GM12878 (cell line): ENCODE measurements at regions not wholly inside any gene's neighbourhood (a gene's known extent, or its start where the extent isn't known, plus 50 kb on each side); places are given as distances from the start of the nearest gene placed in this dataset.

Experiments used
- ATAC-seq: fragments of 200-7000 bp; cut with Tn5 transposase; 3 replicates; pipeline ENCODE4 v1.9.1; 2020; ENCODE audit warnings: mild to moderate bottlenecking, moderate library complexity
- BruUV-seq: library from RNA; stranded (reverse); fragments of 400-500 nt; replicated peaks from 2 replicates; lab custom pipeline; 2021; lab: Mats Ljungman, UMichigan
- CTCF ChIA-PET: fragments of 300-600 bp; sonication (Branson Sonifier 250); formaldehyde crosslinking; extraction: SDS; loops from one replicate; lab custom pipeline; 2021; ENCODE audit warnings: inconsistent platforms; lab: Yijun Ruan, JAX
- POLR2A ChIA-PET: fragments of 350-600 bp; formaldehyde crosslinking; extraction: SDS; loops from one replicate; lab custom pipeline; 2021; ENCODE audit warnings: inconsistent platforms; lab: Charles Lee
- RAD21 ChIA-PET: fragments of 300-600 bp; sonication (Branson Sonifier 250); formaldehyde crosslinking; loops from one replicate; lab custom pipeline; 2023; ENCODE audit warnings: antibody characterized with exemption; ENCODE audit not compliant: unreplicated experiment; lab: Charles Lee
- SMC1A ChIA-PET: fragments of 300-600 bp; sonication (Branson Sonifier 250); formaldehyde crosslinking; loops from one replicate; lab custom pipeline; 2023; ENCODE audit not compliant: unreplicated experiment, uncharacterized antibody; lab: Charles Lee
- DNase-seq: peaks from one replicate; pipeline ENCODE4 v3.0.0-alpha.2; 2011; ENCODE audit warnings: low read depth, low spot score
- FAIRE-seq: peaks from 3 replicates; lab custom pipeline; 2011; peaks lifted over from hg19 to GRCh38; lab: Jason Lieb, UNC
- H2AFZ ChIP-seq: 2 replicates; pipeline ENCODE4 v1.6.0; 2011; ENCODE audit warnings: low read depth, low read length, control low read depth; ENCODE audit not compliant: control insufficient read depth
- H3K27ac ChIP-seq: 2 replicates; pipeline ENCODE4 v1.5.1; 2011; ENCODE audit warnings: control low read depth; ENCODE audit not compliant: control insufficient read depth, insufficient read depth
- H3K27me3 ChIP-seq, 2 experiments: replicated peaks in 1 of 2; 2 replicates each; pipeline versions ENCODE4 v1.6.0 to v1.6.1; 2011; ENCODE audit warnings: low read length in 1 of 2; ENCODE audit not compliant: control insufficient read depth in 2 of 2, insufficient read depth in 2 of 2
- H3K36me3 ChIP-seq, 2 experiments: 2 replicates each; pipeline ENCODE4 v1.5.1; 2011; ENCODE audit warnings: low read length in 1 of 2; ENCODE audit not compliant: control insufficient read depth in 2 of 2, insufficient read depth in 2 of 2
- H3K4me1 ChIP-seq: 2 replicates; pipeline ENCODE4 v1.6.1; 2011; ENCODE audit warnings: mild to moderate bottlenecking, low read length, moderate library complexity, mixed read lengths; ENCODE audit not compliant: control insufficient read depth, insufficient read depth
- H3K4me2 ChIP-seq: 2 replicates; pipeline ENCODE4 v1.6.0; 2011; ENCODE audit warnings: control low read depth; ENCODE audit not compliant: control insufficient read depth, insufficient read depth
- H3K4me3 ChIP-seq: fragments of 200-600 bp; sonication (generic); 2 replicates; pipeline ENCODE4 v1.5.1; 2016
- H3K79me2 ChIP-seq: 2 replicates; pipeline ENCODE4 v1.6.0; 2011; ENCODE audit warnings: low read length; ENCODE audit not compliant: control insufficient read depth, insufficient read depth
- H3K9ac ChIP-seq: 2 replicates; pipeline ENCODE4 v1.8.0; 2011; ENCODE audit warnings: low read length, control low read depth, mixed read lengths; ENCODE audit not compliant: control insufficient read depth, insufficient read depth
- H3K9me3 ChIP-seq: replicated peaks from 3 replicates; pipeline ENCODE4 v1.5.1; 2011; ENCODE audit warnings: mild to moderate bottlenecking, low read length; ENCODE audit not compliant: control insufficient read depth, insufficient read depth
- H4K20me1 ChIP-seq: 2 replicates; pipeline ENCODE4 v1.6.0; 2011; ENCODE audit not compliant: control insufficient read depth, insufficient read depth
- CBX3 ChIP-seq: fragments of 200-600 bp; sonication (generic); IDR thresholded peaks from 2 replicates; pipeline ENCODE4 v1.6.1; 2016; ENCODE audit warnings: low read depth, borderline replicate concordance
- CEBPB ChIP-seq, 2 experiments: fragments of 150-350 bp in 1 of 2; IDR thresholded peaks; 2 replicates each; pipeline ENCODE4 v1.6.1; 2012 to 2014; ENCODE audit warnings: low read depth in 2 of 2, low read length in 2 of 2, borderline replicate concordance in 1 of 2, inconsistent platforms in 1 of 2
- CEBPZ ChIP-seq: fragments of 150-350 bp; IDR thresholded peaks from 2 replicates; pipeline ENCODE4 v1.6.1; 2016; ENCODE audit warnings: low read depth, low read length
- CHD2 ChIP-seq: IDR thresholded peaks from 2 replicates; pipeline ENCODE4 v1.6.1; 2011; ENCODE audit warnings: low read depth, low read length, improper control_type of control experiment, borderline replicate concordance
- FOS ChIP-seq: IDR thresholded peaks from 3 replicates; pipeline ENCODE4 v1.6.1; 2011; ENCODE audit warnings: borderline replicate concordance; ENCODE audit not compliant: insufficient read length; ENCODE audit errors: extremely low read depth
- IRF4 ChIP-seq: IDR thresholded peaks from 2 replicates; pipeline ENCODE4 v1.6.1; 2011; ENCODE audit warnings: low read depth, low read length
- KLF5 ChIP-seq: fragments of 450-650 bp; IDR thresholded peaks from 2 replicates; pipeline ENCODE4 v1.6.1; 2014; ENCODE audit warnings: mild to moderate bottlenecking; ENCODE audit not compliant: partially characterized antibody
- PAX8 ChIP-seq: fragments of 450-650 bp; IDR thresholded peaks from 2 replicates; pipeline ENCODE4 v1.6.1; 2017; ENCODE audit warnings: mild to moderate bottlenecking, moderate library complexity
- RAD21 ChIP-seq: IDR thresholded peaks from 2 replicates; pipeline ENCODE4 v1.6.1; 2011; ENCODE audit warnings: mild to moderate bottlenecking, low read depth, low read length, moderate library complexity; ENCODE audit not compliant: insufficient read depth
- SIX5 ChIP-seq: IDR thresholded peaks from 2 replicates; pipeline ENCODE4 v1.6.1; 2011; ENCODE audit warnings: mild to moderate bottlenecking, low read depth, low read length, moderate library complexity; ENCODE audit not compliant: severe bottlenecking
- SKIL ChIP-seq: fragments of 450-650 bp; IDR thresholded peaks from 2 replicates; pipeline ENCODE4 v1.6.1; 2017; ENCODE audit warnings: mild to moderate bottlenecking, low read depth, inconsistent platforms; ENCODE audit not compliant: poor library complexity, severe bottlenecking
- SMC3 ChIP-seq: IDR thresholded peaks from 2 replicates; pipeline ENCODE4 v1.6.1; 2011; ENCODE audit warnings: low read length, improper control_type of control experiment, borderline replicate concordance
- STAT1 ChIP-seq: fragments of 450-650 bp; conservative IDR thresholded peaks from 2 replicates; pipeline ENCODE4 v1.6.1; 2014; ENCODE audit warnings: antibody characterized with exemption, mild to moderate bottlenecking
- TCF12 ChIP-seq: IDR thresholded peaks from 2 replicates; pipeline ENCODE4 v1.6.1; 2011; ENCODE audit warnings: low read depth, mild to moderate bottlenecking, low read length
- ZNF217 ChIP-seq: fragments of 450-650 bp; IDR thresholded peaks from 2 replicates; pipeline ENCODE4 v1.6.1; 2017; ENCODE audit warnings: antibody characterized with exemption, mild to moderate bottlenecking
- ZNF274 ChIP-seq: IDR thresholded peaks from one replicate; pipeline ENCODE4 v1.8.0; 2011; ENCODE audit not compliant: insufficient read length, insufficient read depth
- ZNF384 ChIP-seq: IDR thresholded peaks from 2 replicates; pipeline ENCODE4 v1.6.1; 2012; ENCODE audit warnings: low read depth, mild to moderate bottlenecking, low read length, improper control_type of control experiment, borderline replicate concordance
- WGBS: methylation state at CpG from one replicate; pipeline ENCODE4 v1.1.6; 2016; ENCODE audit warnings: low lambda C conversion rate; ENCODE audit not compliant: insufficient replicate concordance, insufficient coverage; ENCODE audit errors: missing lambda C conversion rate; 5-methylcytosine and 5-hydroxymethylcytosine counted together
- in situ Hi-C: fragments of 300-500 bp; cut with MboI; formaldehyde crosslinking; loops from 9 replicates; pipeline ENCODE4 v1.14.3; 2018; ENCODE audit warnings: mixed read lengths
- intact Hi-C: fragments of 100-400 bp; cut with micrococcal nuclease; formaldehyde crosslinking; loops from one replicate; pipeline ENCODE4 v1.14.2; 2022; ENCODE audit not compliant: unreplicated experiment

GRCh38 chr9:108209132-108209685 lies 646.6 kb downstream of the ACTL7B start:
- no peak for TF ChIP-seq SMC3
- no peak for TF ChIP-seq CHD2
- no peak for TF ChIP-seq ZNF217
- TF ChIP-seq SKIL: no peak
- TF ChIP-seq SIX5: no peak
- TF ChIP-seq CBX3: no peak
- no peak for TF ChIP-seq ZNF274
- no peak for TF ChIP-seq STAT1
- TF ChIP-seq PAX8: no peak
- TF ChIP-seq ZNF384: no peak
- no peak for TF ChIP-seq TCF12
- no peak for TF ChIP-seq CEBPB (IDR thresholded peaks at IDR 0.05; ENCODE audit: borderline replicate concordance in 1 of 2, low read depth in 2 of 2, low read length in 2 of 2)
- TF ChIP-seq IRF4: no peak
- no peak for TF ChIP-seq CEBPZ
- no peak for TF ChIP-seq KLF5
- TF ChIP-seq RAD21: no peak
- no peak for TF ChIP-seq FOS
- FAIRE-seq: no peak
- WGBS: 23% methylated on average over 5 of the region's 5 CpGs

More at GRCh38 chr9:108209132-108209685, 646.6 kb downstream of the ACTL7B start:
- H3K27me3 ChIP-seq: no peaks in the 10 kb centered on the region
- BruUV-seq: no TSS peak
- no peak overlapping the region for H3K4me3 ChIP-seq
- intact Hi-C loops: no loop called here
- POLR2A ChIA-PET: no interaction called here
- CTCF ChIA-PET: no interaction called here
- SMC1A ChIA-PET: no interaction called here
- no peak overlapping the region for H3K9ac ChIP-seq
- H3K36me3 ChIP-seq: no peaks in the 10 kb centered on the region
- no peaks in the 10 kb centered on the region for H3K9me3 ChIP-seq
- no peak overlapping the region for H2AFZ ChIP-seq
- RAD21 ChIA-PET: no interaction called here
- no peak overlapping the region for H3K4me2 ChIP-seq
- no peaks in the 10 kb centered on the region for H4K20me1 ChIP-seq
- no peaks in the 10 kb centered on the region for H3K79me2 ChIP-seq
- in situ Hi-C loops: no loop called here
- no peak for ATAC-seq
- no peaks in the 10 kb centered on the region for H3K4me1 ChIP-seq
- no peak overlapping the region for H3K27ac ChIP-seq
- DNase-seq: no peak
